ENCODE measurements at regions not wholly inside any gene's neighbourhood (a gene's known extent, or its start where the extent isn't known, plus 50 kb on each side); places are given as distances from the start of the nearest gene placed in this dataset.

GRCh38 chr9:107545036-107545435 is 55.5 kb upstream of the KLF4 start:
- Histone ChIP-seq H3K79me2 (replicated peaks; ENCODE audit: insufficient read depth) (no peaks in the 10 kb centered on the region), H3F3A (replicated peaks; ENCODE audit: low read depth) (no peaks in the 10 kb centered on the region), H3K9me2 (ENCODE audit: insufficient read depth) (no peaks in the 10 kb centered on the region; the same call in 1 of the 2 replicates), H3K4me3 (no peak overlapping the region), H2AFZ (0 out of 2 replicates have a peak overlapping the region, but pooled peaks have one; percentile 66), H3K36me3 (ENCODE audit: insufficient read depth) (no peaks in the 10 kb centered on the region), H4K20me1 (replicated peaks; ENCODE audit: insufficient read depth) (no peaks in the 10 kb centered on the region), H3K27ac (ENCODE audit: low read depth) (no peak overlapping the region), H3K4me1 (ENCODE audit: insufficient read depth) (peaks cover 12% of the 10 kb centered on the region; the same call in 1 of the 2 replicates), H3K27me3 (ENCODE audit: insufficient read depth) (no peaks in the 10 kb centered on the region), H3K4me2 (peak overlapping the region; percentile 25; the same call in 1 of the 2 replicates)
- Mint-ChIP-seq H3K36me3 (ENCODE audit: low read depth) (no peaks in the 10 kb centered on the region; the same call in 2 of the 3 replicates), H3K9me3 (no peaks in the 10 kb centered on the region), H3K27me3 (ENCODE audit: insufficient read depth, low read depth, poor library complexity) (peaks cover 3% of the 10 kb centered on the region), H3K4me3 (no peak overlapping the region), H3K27ac (no peak overlapping the region), H3K4me1 (peaks cover 11% of the 10 kb centered on the region)
- no peak for TF ChIP-seq ZNF114 (CRISPR knock-in tag; IDR thresholded peaks at IDR 0.05)
- TF ChIP-seq EZH2 (IDR thresholded peaks at IDR 0.05; ENCODE audit: low read depth, unreplicated experiment), result no peak
- TF ChIP-seq ZNF462 (CRISPR knock-in tag; IDR thresholded peaks at IDR 0.05), result no peak
- no peak for TF ChIP-seq ZNF331 (CRISPR knock-in tag; IDR thresholded peaks at IDR 0.05; ENCODE audit: low read depth)
- TF ChIP-seq EZH2phosphoT487 (IDR thresholded peaks at IDR 0.05; ENCODE audit: unreplicated experiment), result no peak
- ATAC-seq (peak; percentile 48), DNase-seq (ENCODE audit: low spot score) (no peak)

Data from GM23338 (cell line).